H1 (cell line): ENCODE measurements at regions not wholly inside any gene's neighbourhood (a gene's known extent, or its start where the extent isn't known, plus 50 kb on each side); places are given as distances from the start of the nearest gene placed in this dataset.

Experiments used
- CTCF ChIA-PET: fragments of 300-600 bp; sonication (Branson Sonifier 250); formaldehyde crosslinking; loops from one replicate; lab custom pipeline; 2021; ENCODE audit not compliant: partially characterized antibody; lab: Charles Lee
- POLR2A ChIA-PET: fragments of 300-600 bp; sonication (Branson Sonifier 250); formaldehyde crosslinking; loops from one replicate; lab custom pipeline; 2021; ENCODE audit warnings: inconsistent platforms; ENCODE audit not compliant: partially characterized antibody; lab: Charles Lee
- DNase-seq, 2 experiments: peaks; one replicate each; pipeline versions ENCODE4 v3.0.0 to v3.0.0-alpha.2; 2010 to 2022; ENCODE audit warnings: low spot score in 2 of 2, low read depth in 1 of 2, mixed read lengths in 1 of 2
- FAIRE-seq: peaks from 2 replicates; lab custom pipeline; 2011; peaks lifted over from hg19 to GRCh38; lab: Jason Lieb, UNC
- H2AFZ ChIP-seq: 2 replicates; pipeline ENCODE4 v1.8.1; 2012; ENCODE audit warnings: low read length, inconsistent platforms
- H2AK5ac ChIP-seq: 2 replicates; pipeline ENCODE4 v1.6.1; 2013; ENCODE audit warnings: low read depth, low read length
- H2BK120ac ChIP-seq: replicated peaks from 2 replicates; pipeline ENCODE3; 2013; ENCODE audit warnings: low read depth, low read length, inconsistent platforms
- H2BK12ac ChIP-seq: 2 replicates; pipeline ENCODE4 v1.6.1; 2013; ENCODE audit warnings: low read depth, low read length
- H2BK15ac ChIP-seq: 2 replicates; pipeline ENCODE4 v1.6.1; 2013; ENCODE audit warnings: low read length
- H2BK20ac ChIP-seq: 2 replicates; pipeline ENCODE4 v1.6.1; 2013; ENCODE audit warnings: low read length
- H2BK5ac ChIP-seq: 2 replicates; pipeline ENCODE4 v1.6.1; 2013; ENCODE audit warnings: low read depth, low read length
- H3K14ac ChIP-seq: 2 replicates; pipeline ENCODE4 v1.6.1; 2013; ENCODE audit warnings: inconsistent platforms; ENCODE audit not compliant: insufficient read length
- H3K18ac ChIP-seq: 2 replicates; pipeline ENCODE4 v1.6.1; 2013; ENCODE audit warnings: low read length; ENCODE audit errors: extremely low read depth
- H3K23ac ChIP-seq: 2 replicates; pipeline ENCODE4 v1.6.1; 2013; ENCODE audit warnings: inconsistent platforms; ENCODE audit not compliant: insufficient read length
- H3K23me2 ChIP-seq: 2 replicates; pipeline ENCODE4 v1.6.1; 2013; ENCODE audit warnings: low read depth, low read length
- H3K27ac ChIP-seq: 2 replicates; pipeline ENCODE4 v1.6.1; 2011; ENCODE audit warnings: low read depth, low read length, inconsistent platforms
- H3K27me3 ChIP-seq, 4 experiments: replicated peaks in 1 of 4; 1 replicate in 1 of 4; 2 replicates in 3 of 4; pipeline versions ENCODE4 v1.6.1 to v1.8.1; 2011 to 2013; ENCODE audit warnings: low read length in 3 of 4, mild to moderate bottlenecking in 3 of 4, inconsistent platforms in 2 of 4, mixed read lengths in 2 of 4, moderate library complexity in 1 of 4; ENCODE audit not compliant: control insufficient read depth in 3 of 4, insufficient read depth in 3 of 4; ENCODE audit errors: extremely low read depth in 1 of 4
- H3K36me3 ChIP-seq, 4 experiments: 2 replicates each; pipeline versions ENCODE4 v1.6.1 to v1.8.1; 2011 to 2013; ENCODE audit warnings: mild to moderate bottlenecking in 4 of 4, low read length in 3 of 4, moderate library complexity in 2 of 4, control low read depth in 1 of 4, inconsistent platforms in 1 of 4; ENCODE audit not compliant: insufficient read depth in 4 of 4, control insufficient read depth in 2 of 4
- H3K4ac ChIP-seq: replicated peaks from 2 replicates; pipeline ENCODE3; 2013; ENCODE audit warnings: low read length, low read depth, mixed read lengths, inconsistent platforms; ENCODE audit not compliant: insufficient read length
- H3K4me1 ChIP-seq, 4 experiments: replicated peaks in 1 of 4; 1 replicate in 1 of 4; 2 replicates in 3 of 4; pipeline versions ENCODE4 v1.6.1 to v1.8.1; 2011 to 2013; ENCODE audit warnings: low read length in 3 of 4, inconsistent platforms in 2 of 4, mixed read lengths in 1 of 4; ENCODE audit not compliant: insufficient read depth in 4 of 4, control insufficient read depth in 3 of 4
- H3K4me2 ChIP-seq, 2 experiments: 2 replicates each; pipeline versions ENCODE4 v1.6.1 to v1.8.1; 2011 to 2013; ENCODE audit warnings: low read depth in 2 of 2, low read length in 2 of 2, control low read depth in 1 of 2, inconsistent platforms in 1 of 2, mild to moderate bottlenecking in 1 of 2; ENCODE audit not compliant: insufficient read depth in 1 of 2
- H3K4me3 ChIP-seq, 4 experiments: fragments of 200-600, 300-600 bp in 1 of 4; sonication (generic), shearing (Covaris generic), sonication (Bioruptor Twin) in 1 of 4; 2 replicates each; pipeline versions ENCODE4 v1.5.1 to v1.8.1; 2011 to 2016; ENCODE audit warnings: low read length in 4 of 4, low read depth in 3 of 4, control low read depth in 2 of 4, inconsistent platforms in 2 of 4, mild to moderate bottlenecking in 2 of 4, mixed read lengths in 1 of 4, moderate library complexity in 1 of 4; ENCODE audit not compliant: insufficient read depth in 2 of 4; ENCODE audit errors: extremely low read depth in 1 of 4
- H3K56ac ChIP-seq: replicated peaks from 2 replicates; pipeline ENCODE3; 2013; ENCODE audit warnings: low read depth, mild to moderate bottlenecking, mixed read lengths, low read length, inconsistent platforms; ENCODE audit not compliant: insufficient read length
- H3K79me1 ChIP-seq: 2 replicates; pipeline ENCODE4 v1.6.1; 2013; ENCODE audit warnings: low read depth, low read length, control low read depth
- H3K79me2 ChIP-seq, 2 experiments: 2 replicates each; pipeline versions ENCODE4 v1.6.1 to v1.8.1; 2012 to 2013; ENCODE audit warnings: low read length in 2 of 2, mild to moderate bottlenecking in 2 of 2, inconsistent platforms in 1 of 2; ENCODE audit not compliant: insufficient read depth in 2 of 2, control insufficient read depth in 1 of 2
- H3K9ac ChIP-seq, 4 experiments: replicated peaks in 1 of 4; 1 replicate in 1 of 4; 2 replicates in 3 of 4; pipeline versions ENCODE4 v1.6.1 to v1.8.1; 2011 to 2013; ENCODE audit warnings: low read depth in 3 of 4, low read length in 3 of 4, control low read depth in 2 of 4, mild to moderate bottlenecking in 2 of 4, moderate library complexity in 2 of 4, inconsistent platforms in 1 of 4; ENCODE audit errors: extremely low read depth in 1 of 4
- H3K9me3 ChIP-seq, 2 experiments: 2 replicates each; pipeline versions ENCODE4 v1.6.1 to v1.8.1; 2012 to 2013; ENCODE audit warnings: mild to moderate bottlenecking in 2 of 2, moderate library complexity in 2 of 2, control low read depth in 1 of 2, inconsistent platforms in 1 of 2, low read depth in 1 of 2, low read length in 1 of 2, mixed read lengths in 1 of 2; ENCODE audit not compliant: insufficient read depth in 2 of 2
- H4K20me1 ChIP-seq, 2 experiments: replicated peaks in 1 of 2; 2 replicates each; pipeline versions ENCODE3 to v1.8.1; 2011 to 2013; ENCODE audit warnings: inconsistent platforms in 2 of 2, low read length in 2 of 2, mild to moderate bottlenecking in 1 of 2; ENCODE audit not compliant: insufficient read depth in 2 of 2, control insufficient read depth in 1 of 2
- H4K5ac ChIP-seq: 2 replicates; pipeline ENCODE4 v1.6.1; 2013; ENCODE audit warnings: low read length, low read depth, mixed read lengths, inconsistent platforms; ENCODE audit not compliant: insufficient read length
- H4K8ac ChIP-seq: 2 replicates; pipeline ENCODE4 v1.8.0; 2013; ENCODE audit warnings: mild to moderate bottlenecking, moderate library complexity, low read length, inconsistent platforms; ENCODE audit not compliant: insufficient read depth; ENCODE audit errors: extremely low read depth
- H4K91ac ChIP-seq: replicated peaks from 2 replicates; pipeline ENCODE3; 2013; ENCODE audit warnings: low read length, mixed read lengths, inconsistent platforms; ENCODE audit not compliant: insufficient read length
- CTBP2 ChIP-seq: IDR thresholded peaks from 2 replicates; pipeline ENCODE4 v1.7.0; 2011; ENCODE audit warnings: borderline replicate concordance, mild to moderate bottlenecking, moderate library complexity, mixed read lengths, low read length; ENCODE audit not compliant: insufficient read depth, insufficient read length
- EZH2 ChIP-seq: fragments of 200-600 bp; sonication (generic); IDR thresholded peaks from 2 replicates; pipeline ENCODE4 v1.7.1; 2012; ENCODE audit warnings: low read depth, mild to moderate bottlenecking, moderate library complexity, low read length, inconsistent platforms; ENCODE audit not compliant: severe bottlenecking
- KDM5A ChIP-seq: fragments of 200-600 bp; IDR thresholded peaks from 2 replicates; pipeline ENCODE4 v1.7.1; 2012; ENCODE audit warnings: mild to moderate bottlenecking, low read length, inconsistent platforms, mixed read lengths
- SIX5 ChIP-seq: IDR thresholded peaks from 2 replicates; pipeline ENCODE4 v1.6.1; 2011; ENCODE audit warnings: mild to moderate bottlenecking, low read depth, low read length
- USF2 ChIP-seq: IDR thresholded peaks from 2 replicates; pipeline ENCODE4 v1.6.1; 2011; ENCODE audit warnings: low read length, improper control_type of control experiment
- WGBS, 2 experiments: shearing (Covaris generic) in 1 of 2; methylation state at CpG; one replicate each; pipeline versions ENCODE4 v1.1.6 to v1.1.7; 2013 to 2015; ENCODE audit warnings: low lambda C conversion rate in 2 of 2, mixed read lengths in 2 of 2, inconsistent platforms in 1 of 2, low coverage in 1 of 2, missing lambda C conversion rate in 1 of 2; ENCODE audit not compliant: insufficient replicate concordance in 2 of 2, insufficient coverage in 1 of 2, insufficient read length in 1 of 2; ENCODE audit errors: extremely low coverage in 1 of 2, missing lambda C conversion rate in 1 of 2; 5-methylcytosine and 5-hydroxymethylcytosine counted together

- Histone ChIP-seq H4K8ac (no peak overlapping the region), H3K36me3 (no peaks in the 10 kb centered on the region), H2BK20ac (no peak overlapping the region), H3K9me3 (no peaks in the 10 kb centered on the region), H3K79me2 (no peaks in the 10 kb centered on the region), H3K4me3 (no peak overlapping the region), H2BK12ac (no peak overlapping the region), H4K5ac (no peak overlapping the region), H3K27ac (no peak overlapping the region), H3K27me3 (peaks cover 0 to 2% (median 0%) of the 10 kb centered on the region in 4 experiments; a peak in 1 of 7 replicates), H3K4me2 (no peak overlapping the region), H3K4me1 (no peaks in the 10 kb centered on the region), H3K4ac (no peak overlapping the region), H3K18ac (no peak overlapping the region), H2AFZ (no peak overlapping the region), H3K9ac (no peak overlapping the region), H2BK120ac (no peak overlapping the region), H3K79me1 (no peaks in the 10 kb centered on the region), H2AK5ac (no peak overlapping the region), H4K91ac (no peak overlapping the region), H2BK15ac (no peak overlapping the region), H3K23ac (no peak overlapping the region), H4K20me1 (no peaks in the 10 kb centered on the region), H3K23me2 (no peaks in the 10 kb centered on the region), H2BK5ac (no peak overlapping the region), H3K56ac (no peak overlapping the region), H3K14ac (no peak overlapping the region)
- CTCF ChIA-PET = interaction anchor here (0.7 to 1.2 kb wide), 2 partner anchors 11 to 173 kb away, joined by 3 read pairs; no protein-coding TSS in a partner anchor
- TF ChIP-seq CTBP2 = no peak
- TF ChIP-seq KDM5A = no peak
- no peak for TF ChIP-seq USF2
- TF ChIP-seq EZH2 = no peak
- no peak for TF ChIP-seq SIX5
- DNase-seq = no peak
- FAIRE-seq = no peak
- POLR2A ChIA-PET = no interaction called here
- 95% methylated on average over 4 of the region's 4 CpGs; no CpG with 5 or more reads in 1 of the 2 experiments for WGBS, 2 experiments
Observed at GRCh38 chr2:67857836-67858235, 205.0 kb downstream of the C1D start.
